Adrenal gland (tissue), 9 donors: ENCODE measurements at regions not wholly inside any gene's neighbourhood (a gene's known extent, or its start where the extent isn't known, plus 50 kb on each side); places are given as distances from the start of the nearest gene placed in this dataset.
"Not testable (repeated sequence)": the region's sequence is repeated elsewhere in the genome, so short reads cannot be mapped to it uniquely, and the experiment has no call there.

ENCODE experiments used
- DNase-seq, 7 donors: peaks; one replicate each; pipeline ENCODE4 v3.0.0-alpha.2; 2019 to 2020
- H3K27ac ChIP-seq, 5 donors: fragments of 200-600 bp; sonication (generic) in 4 of 5; 1 replicate in 3 of 5; 2 replicates in 2 of 5; pipeline versions ENCODE4 v1.5.1 to v1.8.0; 2016 to 2020; ENCODE audit warnings: mild to moderate bottlenecking in 1 of 5
- H3K27me3 ChIP-seq: fragments of 200-600 bp; 2 replicates; pipeline ENCODE4 v1.8.0; 2021
- H3K36me3 ChIP-seq, 2 donors: fragments of 200-600 bp; replicated peaks in 1 of 2; 1 replicate in 1 of 2; 2 replicates in 1 of 2; pipeline versions ENCODE4 v1.5.1 to v1.8.0; 2018 to 2022
- H3K4me1 ChIP-seq, 2 donors: fragments of 200-600 bp; replicated peaks in 1 of 2; 1 replicate in 1 of 2; 2 replicates in 1 of 2; pipeline versions ENCODE4 v1.5.1 to v1.8.0; 2018 to 2021
- H3K4me3 ChIP-seq, 4 donors: fragments of 200-600 bp; sonication (generic) in 3 of 4; one replicate each; pipeline ENCODE4 v1.5.1; 2016 to 2018
- H3K9me3 ChIP-seq, 3 donors: fragments of 200-600 bp; sonication (generic) in 1 of 3; replicated peaks in 1 of 3; 1 replicate in 2 of 3; 2 replicates in 1 of 3; pipeline versions ENCODE4 v1.5.1 to v1.8.0; 2016 to 2021
- CTCF ChIP-seq, 6 experiments: fragments of 450-650 bp in 4 of 6; fragments of 200-600 bp in 2 of 6; sonication (generic) in 1 of 6; IDR thresholded peaks; 1 replicate in 5 of 6; 2 replicates in 1 of 6; pipeline versions ENCODE4 v1.5.1 to v1.8.0; 2016 to 2021; ENCODE audit warnings: antibody characterized with exemption in 6 of 6, mild to moderate bottlenecking in 2 of 6, moderate library complexity in 1 of 6
- POLR2A ChIP-seq, 2 donors: fragments of 450-650 bp; IDR thresholded peaks; one replicate each; pipeline ENCODE4 v1.6.1; 2017; ENCODE audit warnings: antibody characterized with exemption in 2 of 2, mild to moderate bottlenecking in 2 of 2, moderate library complexity in 1 of 2
- WGBS, 4 donors: extraction: QIAGEN DNeasy Blood & Tissue Kit in 2 of 4; methylation state at CpG; one replicate each; pipeline versions ENCODE4 v1.1.5 to v1.1.7; 2013 to 2017; 5-methylcytosine and 5-hydroxymethylcytosine counted together
- intact Hi-C, 2 donors: fragments of 100-400 bp; cut with DNase I; formaldehyde crosslinking; loops; one replicate each; pipeline versions ENCODE4 v1.14.1 to v1.15.0; 2022 to 2023
- donor health status: healthy with polysubstance abuse.
- donor health status: Bipolar disorder and iron deficiency.
- donor health status: DM: yes; HTN: yes; CAD: no.
- donor health status: DM: no; HTN: no; CAD: no.
- donor health status: DM: no; HTN: no; CAD: no.

GRCh38 chr2:182664212-182664611 lies 51.8 kb upstream of the DNAJC10 start:
- WGBS, 4 donors: 67 to 81% (median 75%) methylated on average over 1 of the region's 1 CpG
- TF ChIP-seq POLR2A (IDR thresholded peaks at IDR 0.05) (no peak), CTCF (IDR thresholded peaks at IDR 0.05) (no peak)

DNA sequence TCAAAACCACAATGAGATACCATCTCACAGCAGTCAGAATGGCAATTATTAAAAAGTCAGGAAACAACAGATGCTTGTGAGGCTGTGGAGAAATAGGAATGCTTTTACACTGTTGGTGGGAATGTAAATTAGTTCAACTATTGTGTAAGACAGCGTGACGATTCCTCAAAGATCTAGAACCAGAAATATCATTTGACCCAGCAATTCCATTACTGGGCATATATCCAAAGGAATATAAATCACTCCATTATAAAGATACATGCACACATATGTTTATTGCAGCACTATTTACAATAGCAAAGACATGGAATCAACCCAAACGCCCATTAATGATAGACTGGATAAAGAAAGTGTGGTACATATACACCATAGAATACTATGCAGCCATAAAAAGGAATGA lies 50.6 kb upstream of the DNAJC10 start:
- DNase-seq, intact Hi-C loops, H3K36me3 ChIP-seq, H3K27me3 ChIP-seq, H3K9me3 ChIP-seq, H3K27ac ChIP-seq, H3K4me1 ChIP-seq, H3K4me3 ChIP-seq: not testable (repeated sequence)
- 53 to 69% (median 54%) methylated on average over 3 of the region's 3 CpGs for WGBS, 4 donors

More at GRCh38 chr2:182664212-182664611, 51.8 kb upstream of the DNAJC10 start:
- Histone ChIP-seq H3K36me3 (no peaks in the 10 kb centered on the region), H3K27me3 (no peaks in the 10 kb centered on the region), H3K4me3 (no peak overlapping the region), H3K4me1 (no peaks in the 10 kb centered on the region), H3K9me3 (no peaks in the 10 kb centered on the region), H3K27ac (no peak overlapping the region)
- DNase-seq: no peak
- intact Hi-C loops: no loop called here
